COLO668 (cell line): ENCODE measurements at regions not wholly inside any gene's neighbourhood (a gene's known extent, or its start where the extent isn't known, plus 50 kb on each side); places are given as distances from the start of the nearest gene placed in this dataset.

ENCODE experiments used
- DNase-seq: peaks from one replicate; lab custom pipeline; 2025; ENCODE audit not compliant: unreplicated experiment; lab: John Stamatoyannopoulos, UW

DNA sequence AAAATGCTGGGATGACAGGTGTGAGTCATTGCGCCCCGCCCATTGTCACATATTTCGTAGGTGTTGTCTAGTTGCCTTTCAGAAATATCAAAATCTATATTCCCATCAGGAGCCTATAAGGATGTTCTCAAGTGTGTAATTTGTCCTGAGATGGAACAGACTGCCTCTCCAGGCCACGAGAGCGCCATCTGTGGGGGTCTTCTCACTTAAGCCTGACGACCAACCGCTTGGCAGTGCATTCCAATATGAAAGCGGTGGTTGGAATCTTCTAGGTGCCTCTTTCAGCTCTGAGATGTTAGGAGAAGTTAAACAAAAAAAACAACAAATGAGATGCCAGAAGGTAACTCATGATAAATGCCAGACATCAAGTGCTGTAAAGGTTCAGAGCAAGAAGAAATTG is 488.5 kb downstream of the QKI start:
- no peak for DNase-seq

DNA sequence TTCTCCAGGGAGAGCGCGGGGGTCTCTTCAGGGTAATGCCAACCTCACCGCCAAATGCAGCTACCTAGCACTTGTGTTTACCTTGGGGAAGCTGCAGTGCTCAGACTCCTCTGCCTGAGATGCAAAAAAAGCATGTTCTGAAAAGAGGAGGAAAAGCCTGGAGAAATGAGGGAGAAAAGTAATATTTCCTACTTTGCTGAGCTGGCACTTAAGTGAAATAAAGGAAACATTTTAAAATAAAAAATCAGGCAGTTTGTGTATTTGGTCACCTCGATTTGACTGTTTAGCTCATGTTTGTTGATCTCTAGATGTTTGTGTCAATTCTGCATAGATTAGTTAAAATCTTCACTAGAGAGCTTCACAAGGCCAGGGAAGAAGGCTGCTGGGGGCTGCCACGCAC is 487.2 kb downstream of the QKI start:
- no peak for DNase-seq

DNA sequence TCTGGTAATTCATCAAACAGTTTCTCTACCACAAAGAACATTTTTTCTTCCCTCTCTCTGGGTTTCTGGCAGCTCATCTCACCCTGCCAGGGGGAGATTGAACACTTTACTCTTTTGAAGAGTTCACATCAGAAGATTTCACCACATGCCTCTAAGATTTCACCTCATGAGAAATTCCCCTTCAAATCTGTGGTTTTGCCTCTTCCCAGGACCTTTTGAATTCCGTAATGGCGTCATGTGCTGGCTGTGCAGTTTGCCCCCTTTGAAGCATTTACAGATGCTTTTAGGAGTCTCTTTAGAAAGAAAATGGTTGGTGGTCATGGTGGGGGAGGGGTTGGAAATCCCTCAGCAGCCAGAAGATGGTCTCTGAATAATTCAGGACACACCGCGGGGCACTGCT is 486.1 kb downstream of the QKI start:
- DNase-seq: no peak

DNA sequence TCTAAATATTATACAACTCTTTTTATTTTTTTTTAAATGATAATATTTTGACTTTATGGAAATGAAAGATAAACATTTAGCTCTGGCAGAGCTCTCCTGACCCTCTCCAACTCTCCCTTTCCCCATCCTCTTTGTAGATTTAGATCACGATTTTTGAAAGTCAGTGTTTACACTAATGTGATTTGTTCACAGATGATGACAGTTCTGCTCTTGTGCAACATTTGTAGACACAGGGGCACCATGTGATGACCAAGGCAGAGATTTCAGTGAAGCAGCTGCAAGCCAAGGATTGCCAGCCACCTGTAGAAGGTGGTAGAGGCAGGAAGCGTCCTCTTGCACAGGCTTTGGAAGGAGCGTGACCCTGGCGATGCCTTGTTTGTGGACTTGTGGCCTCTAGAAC is 483.2 kb downstream of the QKI start:
- no peak for DNase-seq

DNA sequence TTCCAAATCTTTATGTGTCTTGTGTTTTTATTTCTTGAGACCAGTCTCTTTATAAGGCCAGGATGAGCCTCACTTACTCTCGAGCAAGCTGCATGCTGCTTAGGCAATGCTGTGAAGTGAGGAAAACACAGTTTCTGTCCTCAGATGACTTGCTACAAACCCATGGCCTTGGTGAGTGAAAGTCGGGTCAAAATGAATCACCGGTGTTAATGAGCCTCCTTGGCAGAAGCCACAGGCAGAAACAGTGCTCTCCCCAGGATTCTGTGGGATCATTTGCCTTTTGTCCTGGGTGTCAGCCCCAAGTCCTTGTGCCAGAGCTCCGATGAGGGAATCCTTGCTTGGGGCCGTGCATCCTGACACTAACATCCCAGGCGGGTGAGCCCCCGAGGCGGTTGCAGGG is 482.5 kb downstream of the QKI start:
- DNase-seq: no peak

DNA sequence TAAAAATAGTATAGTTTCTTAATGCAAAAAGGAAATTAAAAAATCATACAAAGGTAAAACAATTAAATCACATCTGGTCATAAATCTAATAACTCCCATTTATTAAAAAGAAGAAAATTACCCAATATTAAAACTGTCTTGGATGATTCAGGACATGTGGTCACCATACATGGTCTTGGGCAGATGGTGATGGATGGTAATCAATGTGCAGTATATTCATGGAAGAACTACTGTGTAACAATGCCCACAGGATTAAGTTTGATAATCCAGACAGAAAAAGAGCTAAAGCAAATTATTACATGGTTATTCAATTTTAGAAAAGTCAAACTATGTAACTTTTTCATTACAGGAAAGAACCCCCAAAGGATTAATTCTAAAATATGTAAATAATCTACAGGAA is 480.6 kb downstream of the QKI start:
- DNase-seq: no peak

DNA sequence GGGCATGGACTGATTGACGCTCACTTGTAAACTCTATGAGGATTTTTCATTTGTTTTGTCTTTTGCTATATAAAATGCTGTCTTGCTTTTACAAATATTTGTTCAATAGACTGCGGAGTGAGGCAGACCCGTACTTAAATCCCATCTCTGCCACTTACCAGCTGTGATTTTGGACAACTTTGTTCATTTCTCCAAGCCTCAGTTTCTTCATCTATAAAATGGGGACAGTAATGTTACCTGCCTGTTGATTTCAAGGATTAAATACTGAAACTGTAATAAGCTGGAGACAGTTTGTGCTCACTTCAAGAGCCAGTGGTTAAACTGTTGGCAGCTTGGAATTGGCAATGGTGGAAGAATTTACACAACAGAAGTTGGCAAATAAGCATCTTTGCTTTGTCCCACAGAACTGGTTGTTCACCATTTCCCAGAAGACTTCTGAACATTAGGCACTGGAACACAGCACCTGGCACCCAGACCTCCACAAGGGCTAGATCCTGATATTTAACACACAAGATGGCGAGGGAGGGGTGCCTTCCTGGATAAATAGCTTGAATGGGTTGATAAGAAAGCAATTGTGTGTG is 479.2 kb downstream of the QKI start:
- DNase-seq: no peak

DNA sequence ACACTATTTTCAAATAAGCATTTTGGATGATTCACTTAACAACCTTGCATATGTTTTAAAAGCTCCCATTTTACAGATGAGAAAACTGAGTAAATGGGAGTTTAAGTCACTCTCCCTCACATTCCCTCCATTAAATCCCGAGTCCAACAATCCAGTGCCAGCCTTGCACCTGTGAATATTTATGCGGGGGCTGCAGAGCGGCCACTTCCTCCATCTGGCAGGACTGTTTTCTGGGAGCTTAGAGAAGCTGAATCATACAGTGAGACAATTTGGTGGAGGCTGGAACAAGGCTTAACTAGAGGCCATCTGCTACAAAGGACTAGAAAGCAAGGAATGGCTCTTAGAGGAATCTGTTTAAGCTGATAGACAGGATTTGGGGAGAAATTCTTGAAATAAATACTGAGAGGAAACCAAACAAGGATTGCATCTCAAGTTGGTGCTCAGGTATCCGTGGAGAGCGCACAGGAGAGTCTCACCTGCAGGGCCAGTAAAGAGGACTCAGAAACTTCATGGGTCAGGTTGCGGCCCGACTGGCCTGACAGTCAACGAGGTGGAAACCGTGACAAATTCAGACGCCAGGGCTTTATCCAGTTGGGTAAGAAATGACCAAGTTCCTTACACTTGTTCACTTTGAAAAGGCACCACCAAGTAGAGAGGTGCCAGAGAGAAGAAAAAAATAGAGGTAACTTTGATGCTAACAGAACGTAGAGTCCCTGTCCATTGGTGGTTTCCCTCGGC is 478.5 kb downstream of the QKI start:
- DNase-seq: no peak

DNA sequence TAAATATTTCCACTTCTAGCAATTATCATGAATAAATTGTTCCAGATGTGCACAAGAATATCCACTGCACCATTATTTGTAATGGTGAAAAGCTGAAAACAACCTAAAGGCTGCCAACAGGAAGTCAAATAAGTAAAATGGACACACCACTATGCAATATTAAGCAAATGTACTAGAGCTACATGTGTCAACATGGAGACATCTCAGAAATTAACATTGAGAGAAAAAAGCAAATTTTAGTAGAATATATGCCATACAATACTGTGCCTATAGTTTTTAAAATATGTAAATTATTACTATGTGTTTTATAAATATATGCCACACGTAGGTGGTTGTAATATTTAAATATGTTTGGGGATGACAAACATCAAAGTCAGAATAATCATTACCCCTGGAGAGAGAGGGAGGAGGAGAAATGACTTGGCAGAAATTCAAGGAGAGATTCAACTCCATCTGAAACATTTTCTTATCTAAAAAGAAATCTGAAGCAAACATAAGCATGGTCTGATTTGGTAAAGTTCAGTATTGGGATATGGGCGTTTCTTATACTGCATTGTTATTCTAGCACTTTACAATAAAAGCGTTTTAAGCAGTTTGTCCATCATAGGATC is 475.5 kb downstream of the QKI start:
- DNase-seq: no peak

DNA sequence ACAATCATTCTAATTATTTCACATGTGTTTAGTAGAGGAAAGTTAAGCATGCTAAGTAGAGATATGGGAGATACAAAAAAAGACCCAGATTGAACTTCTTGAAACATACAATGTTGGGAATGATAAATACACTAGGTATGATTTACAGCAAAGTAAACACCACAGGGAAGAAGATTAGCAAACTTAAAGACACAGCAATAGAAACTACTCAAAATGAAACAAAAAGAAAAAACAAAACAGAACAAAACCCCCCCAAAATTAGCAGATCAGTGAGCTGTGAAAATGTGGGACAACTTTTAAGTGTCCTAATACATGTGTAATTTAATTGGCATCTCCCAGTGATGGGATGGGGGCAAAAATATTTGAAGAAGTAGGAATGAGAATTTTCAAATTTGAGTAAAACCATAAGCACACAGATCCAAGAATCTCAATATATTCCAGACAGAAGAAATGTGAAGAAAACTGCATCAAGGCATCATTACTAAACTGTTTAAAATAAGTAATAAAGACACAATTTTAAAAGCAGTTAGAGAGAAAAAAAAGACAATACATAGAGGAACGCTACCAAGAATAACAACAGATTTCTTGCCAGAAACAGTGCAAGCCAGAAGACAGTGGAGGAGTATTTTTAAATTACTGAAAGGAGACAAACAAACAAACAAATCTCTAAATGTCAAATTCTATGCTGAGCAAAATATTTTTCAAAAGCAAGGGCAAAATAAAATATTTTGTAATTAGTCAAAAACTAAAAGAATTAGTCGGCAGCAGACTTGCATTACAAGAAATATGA is 473.7 kb downstream of the QKI start:
- DNase-seq: no peak

DNA sequence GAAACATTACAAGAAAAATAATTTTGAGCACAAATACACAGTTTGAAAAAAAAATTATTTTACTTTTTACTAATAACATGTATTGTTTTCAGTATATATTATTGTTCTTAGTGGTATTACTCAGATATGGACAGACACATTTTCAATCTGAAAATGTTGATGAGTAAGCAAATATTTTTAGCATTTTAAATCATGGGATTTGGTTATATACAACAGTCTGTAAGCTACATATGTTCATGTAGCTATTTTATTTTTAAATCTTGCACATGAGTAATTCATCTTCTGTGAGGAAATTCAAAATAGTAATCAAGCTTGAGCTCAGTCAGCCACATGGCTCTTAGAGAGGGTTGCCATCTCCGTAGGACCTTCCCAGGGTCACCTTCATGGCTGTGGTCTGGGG is 471.9 kb downstream of the QKI start:
- DNase-seq: no peak

DNA sequence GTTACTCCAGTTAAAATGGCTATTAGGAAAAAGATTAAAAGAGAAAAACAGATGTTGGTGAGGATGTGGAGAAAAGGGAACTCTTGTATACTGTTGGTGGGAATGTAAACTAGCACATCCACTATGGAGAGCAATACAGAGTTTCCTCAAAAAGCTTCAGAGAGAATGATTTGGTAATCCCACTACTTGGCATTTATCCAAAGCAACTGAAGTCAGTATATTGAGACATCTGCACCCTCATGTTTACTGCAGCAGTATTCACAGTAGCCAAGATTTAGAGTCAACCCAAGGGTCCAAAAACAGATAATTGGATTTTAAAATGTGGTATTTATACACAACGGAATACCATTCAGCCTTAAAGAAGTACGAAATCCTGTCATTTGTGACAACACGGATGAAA is 469.5 kb downstream of the QKI start:
- DNase-seq: no peak

DNA sequence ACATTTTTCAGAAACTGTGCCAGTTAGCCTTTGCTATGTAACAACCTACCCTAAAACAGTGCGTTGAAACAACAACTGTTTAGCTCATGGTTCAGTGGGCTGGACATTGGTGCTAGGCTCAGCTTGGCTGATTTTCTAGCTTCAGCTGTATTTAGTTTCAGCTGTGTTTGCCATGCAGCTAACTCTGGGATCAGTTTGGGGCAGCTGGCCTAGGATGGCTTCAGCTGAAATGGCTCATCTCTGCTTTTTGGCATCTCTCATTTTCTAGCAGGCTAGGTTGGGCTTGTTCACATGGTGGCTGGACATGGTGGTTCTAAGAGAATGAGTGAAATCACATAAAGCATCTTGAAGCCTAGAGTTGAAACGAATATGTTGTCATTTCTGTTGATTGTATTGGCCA is 464.2 kb downstream of the QKI start:
- DNase-seq: no peak

DNA sequence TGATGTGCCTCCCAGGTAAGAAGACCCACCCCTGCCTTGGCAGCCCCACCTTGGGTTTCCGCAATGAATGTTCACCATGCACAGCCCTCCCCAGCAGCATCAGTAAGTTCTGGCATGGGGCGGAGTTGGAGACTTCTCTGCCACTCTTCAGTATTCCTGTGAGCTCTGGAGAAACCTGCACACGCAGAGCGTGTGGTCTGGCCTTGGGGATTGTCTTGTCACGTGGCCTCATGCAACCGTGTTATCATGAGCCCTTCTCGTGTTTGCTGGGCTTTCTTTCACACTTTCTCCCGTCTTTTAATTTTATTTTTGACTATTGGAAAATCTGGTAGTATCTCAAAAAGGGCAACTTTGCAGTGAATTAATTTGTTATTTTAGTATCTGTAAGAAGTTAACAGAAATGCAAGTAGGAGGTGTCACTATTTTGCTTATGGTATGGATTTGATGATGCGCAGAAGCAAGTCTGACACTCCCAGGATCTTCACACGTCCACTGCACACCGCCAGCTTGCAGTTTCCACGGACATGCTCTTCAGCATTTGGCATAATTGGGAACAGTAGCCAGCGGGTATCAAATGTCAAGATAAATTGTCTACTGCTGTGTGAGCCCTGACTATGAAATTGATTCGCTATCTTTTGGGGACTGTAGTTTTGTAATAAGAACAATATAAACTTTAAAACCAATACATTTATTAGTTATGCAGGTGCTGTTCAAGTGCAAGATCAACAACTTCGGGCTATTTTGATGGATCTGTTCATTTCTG is 463.5 kb downstream of the QKI start:
- no peak for DNase-seq

DNA sequence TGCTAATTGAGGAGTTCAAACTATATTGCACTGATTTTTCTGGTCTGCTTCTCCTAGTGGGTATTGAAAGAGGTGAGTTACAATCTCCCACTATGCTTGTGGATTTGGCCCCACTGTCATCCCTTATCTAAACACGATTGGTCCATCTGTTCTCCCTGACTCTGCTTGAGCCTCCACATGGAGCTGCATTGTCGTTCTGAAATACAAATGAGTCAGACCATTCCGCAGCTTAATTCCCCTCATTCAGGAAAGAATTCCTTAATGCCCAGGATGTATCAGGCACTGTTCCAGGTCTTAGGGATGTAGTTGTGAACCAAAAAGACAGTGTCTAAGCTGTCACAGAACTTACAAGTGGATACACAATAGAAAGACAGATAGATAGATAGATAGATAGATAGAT is 461.9 kb downstream of the QKI start:
- no peak for DNase-seq

DNA sequence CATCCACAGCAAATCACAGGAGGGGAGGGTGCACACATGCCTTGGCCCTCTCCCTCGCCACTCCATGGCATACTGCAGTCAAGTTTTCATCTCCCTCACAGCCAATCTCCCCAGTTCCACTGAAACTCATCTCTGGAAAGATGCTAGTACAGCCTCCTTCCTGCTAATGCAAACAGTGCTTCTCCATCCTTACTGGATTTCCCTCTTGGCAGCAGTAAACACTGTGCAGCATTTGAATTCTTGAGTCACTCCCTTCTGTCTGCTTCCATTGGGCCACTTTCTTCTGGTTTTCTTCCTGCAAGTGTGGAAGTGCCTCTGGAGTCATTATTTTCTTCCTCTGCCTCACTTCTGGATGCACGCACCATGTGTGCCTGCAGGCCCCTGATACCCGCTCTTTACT is 460.3 kb downstream of the QKI start:
- no peak for DNase-seq

DNA sequence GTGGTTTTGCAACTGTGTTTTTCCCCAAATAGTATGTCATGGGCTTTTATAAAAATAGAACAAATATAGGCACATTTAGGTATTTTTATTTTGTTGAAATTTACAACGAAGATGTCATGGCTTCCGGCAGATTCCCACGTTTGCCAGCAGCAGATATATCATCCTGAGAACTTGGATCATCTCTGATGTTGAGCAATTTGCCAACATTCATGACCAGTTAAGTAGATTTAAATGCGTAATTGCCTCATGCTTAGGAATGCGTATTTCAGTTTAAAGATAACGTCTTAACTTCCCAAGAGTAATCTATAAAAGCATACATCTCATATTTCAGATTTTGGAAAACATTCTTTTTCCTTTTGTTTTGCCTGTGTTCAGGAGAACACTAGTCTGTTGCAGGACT is 457.8 kb downstream of the QKI start:
- no peak for DNase-seq

DNA sequence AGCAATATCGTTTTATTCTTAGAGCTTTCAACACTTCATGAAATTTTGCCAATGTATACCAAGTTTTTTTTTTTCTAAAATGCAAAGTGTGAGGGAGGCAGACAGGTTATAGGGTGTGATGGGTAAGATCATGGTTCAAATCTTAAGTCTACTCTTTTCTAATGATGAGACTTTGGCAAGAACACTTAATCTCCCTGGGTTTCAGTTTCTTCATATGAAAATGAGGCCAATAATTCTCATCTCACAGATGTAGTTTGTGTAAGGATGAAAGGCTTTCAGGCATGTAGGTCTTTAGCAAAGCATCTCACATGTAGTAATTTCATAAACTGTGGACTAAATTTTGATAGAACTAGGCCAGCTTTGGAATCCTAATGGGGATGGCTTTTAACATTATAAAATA is 457.1 kb downstream of the QKI start:
- no peak for DNase-seq

DNA sequence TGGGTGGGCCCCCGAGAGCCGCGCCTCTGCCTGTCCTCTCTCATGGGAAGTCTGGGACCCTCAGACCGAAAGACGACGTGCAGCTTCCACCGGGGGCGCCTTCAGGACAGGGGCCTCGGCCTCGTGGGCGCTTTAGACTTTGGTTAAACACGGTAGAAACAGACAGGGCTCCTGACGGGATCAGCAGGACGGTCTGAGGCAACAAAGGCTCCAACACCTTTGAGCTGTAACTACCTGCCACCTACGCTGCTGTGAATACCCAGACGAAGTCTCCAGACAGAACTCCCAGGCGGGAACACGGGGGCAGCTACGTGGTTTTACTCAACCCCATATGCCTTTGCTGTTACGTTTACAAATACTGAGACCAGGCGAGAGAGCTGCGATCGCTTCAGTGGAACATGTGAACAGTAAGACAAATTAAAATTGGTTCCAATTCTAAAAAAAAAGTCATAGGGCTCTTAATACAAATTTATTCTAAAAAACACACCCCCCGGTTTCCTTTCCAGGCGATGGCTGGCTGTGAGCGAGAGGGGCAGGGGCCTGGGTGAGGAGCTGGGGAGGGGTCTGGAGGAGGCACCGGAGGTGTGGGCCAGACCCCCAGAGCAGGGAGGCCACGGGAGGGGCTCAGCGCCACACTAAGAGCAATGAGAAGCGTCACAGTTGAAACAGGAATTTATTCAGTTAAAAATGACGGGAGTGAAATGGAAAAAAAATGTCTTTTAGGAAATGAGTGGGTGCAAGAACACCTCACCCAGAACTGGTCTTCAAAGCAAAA is 453.2 kb downstream of the QKI start:
- no peak for DNase-seq

DNA sequence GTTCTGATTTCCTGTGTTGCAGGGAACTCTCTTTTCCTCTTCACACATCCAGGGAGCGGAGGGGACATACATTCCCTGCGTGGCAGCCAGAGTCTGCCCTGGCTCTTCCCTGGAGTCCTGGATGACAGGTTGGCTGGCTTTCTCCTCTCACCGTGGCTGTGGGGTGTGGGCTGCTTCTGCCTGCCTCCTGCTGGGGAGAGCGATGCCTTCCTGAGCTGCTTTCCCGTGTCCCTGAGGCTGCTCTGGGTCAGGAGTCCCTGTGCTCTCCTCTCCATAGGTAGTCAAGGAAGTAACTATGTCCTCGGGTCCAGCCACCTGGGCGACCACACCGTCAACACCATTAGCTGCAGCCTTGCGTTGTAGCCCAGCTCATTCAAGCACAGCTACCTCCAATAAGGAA is 451.7 kb downstream of the QKI start:
- DNase-seq: no peak

DNA sequence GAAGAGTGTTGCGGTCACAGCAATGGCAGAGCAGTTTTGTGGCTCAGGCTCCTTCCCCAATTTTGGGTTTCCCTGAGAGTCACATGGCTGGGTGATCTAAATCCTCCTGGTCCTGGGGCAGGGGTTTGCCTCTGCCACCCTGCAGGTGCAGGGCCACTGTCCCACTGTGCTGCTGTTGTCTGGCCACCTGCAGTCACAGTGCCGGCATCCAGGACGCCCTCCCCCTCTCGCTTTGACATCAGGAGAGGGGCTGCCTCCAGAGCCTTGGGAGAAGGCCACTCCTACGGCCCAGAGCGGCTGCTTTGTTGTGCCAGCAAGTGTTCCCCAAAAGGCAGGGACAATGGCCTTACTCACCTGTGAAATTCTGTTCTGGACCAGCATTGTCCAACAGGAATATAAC is 449.0 kb downstream of the QKI start:
- DNase-seq: no peak
